ENCODE measurements at regions not wholly inside any gene's neighbourhood (a gene's known extent, or its start where the extent isn't known, plus 50 kb on each side); places are given as distances from the start of the nearest gene placed in this dataset.

- TF ChIP-seq POLR2A (IDR thresholded peaks at IDR 0.05): no peak
- TF ChIP-seq CTCF (IDR thresholded peaks at IDR 0.05): no peak
Observed at GRCh38 chr2:196511258-196512168, 128.0 kb upstream of the CCDC150 start.
